GM23338 (cell line): ENCODE measurements at regions not wholly inside any gene's neighbourhood (a gene's known extent, or its start where the extent isn't known, plus 50 kb on each side); places are given as distances from the start of the nearest gene placed in this dataset.

Experiments used
- CTCF ChIP-seq, 2 experiments: fragments of 200-600 bp in 1 of 2; sonication (generic) in 1 of 2; conservative IDR thresholded peaks; 2 replicates each; pipeline versions ENCODE4 v1.5.1 to v1.6.1; 2016 to 2017; ENCODE audit warnings: antibody characterized with exemption in 2 of 2, low read depth in 2 of 2, mild to moderate bottlenecking in 2 of 2, moderate library complexity in 1 of 2
- EZH2 ChIP-seq: fragments of 200-600 bp; sonication (generic); IDR thresholded peaks from one replicate; pipeline ENCODE4 v1.8.0; 2017; ENCODE audit warnings: antibody characterized with exemption, mild to moderate bottlenecking, low read depth; ENCODE audit not compliant: unreplicated experiment

- TF ChIP-seq EZH2 (no peak), CTCF (conservative IDR thresholded peaks at IDR 0.05; ENCODE audit: low read depth in 2 of 2) (no peak)
Measured at GRCh38 chr22:27253108-27253902, 548.3 kb downstream of the MN1 start.
